ENCODE measurements at regions not wholly inside any gene's neighbourhood (a gene's known extent, or its start where the extent isn't known, plus 50 kb on each side); places are given as distances from the start of the nearest gene placed in this dataset.

- Histone ChIP-seq H4K20me1 (ENCODE audit: insufficient read depth) (no peaks in the 10 kb centered on the region; the same call in 1 of the 2 replicates), H3K79me2 (ENCODE audit: insufficient read depth, low read length) (no peaks in the 10 kb centered on the region), H3K4me3 (replicated peaks in 1 of 2; ENCODE audit: low read depth in 1 of 2, low read length in 2 of 2) (no peak overlapping the region), H3K36me3 (ENCODE audit: control insufficient read depth in 1 of 2, insufficient read depth in 2 of 2, low read length in 2 of 2) (no peaks in the 10 kb centered on the region), H3K4me2 (ENCODE audit: low read length) (no peak overlapping the region), H3K9me2 (ENCODE audit: insufficient read depth) (no peaks in the 10 kb centered on the region), H3K27ac (ENCODE audit: low read depth, low read length) (no peak overlapping the region), H3K27me3 (ENCODE audit: insufficient read depth, low read length) (peaks cover 32% of the 10 kb centered on the region), H3K9me3 (ENCODE audit: control insufficient read depth in 1 of 2, insufficient read depth in 1 of 2, low read depth in 1 of 2, low read length in 2 of 2) (no peaks in the 10 kb centered on the region), H2AFZ (ENCODE audit: low read depth, low read length, poor library complexity, severe bottlenecking) (no peak overlapping the region), H3K9ac (ENCODE audit: low read length) (no peak overlapping the region), H3K4me1 (ENCODE audit: control insufficient read depth in 1 of 2, insufficient read depth in 2 of 2, low read length in 2 of 2) (peaks cover 0 to 6% of the 10 kb centered on the region in 2 experiments; a peak in 2 of 4 replicates)
- intact Hi-C loops (cut with micrococcal nuclease), result no loop called here
- BruUV-seq (replicated peaks), result no TSS peak
- ATAC-seq (no peak), DNase-seq (ENCODE audit: low read depth, low spot score) (no peak)
- POLR2A ChIA-PET, result no interaction called here
- TF ChIP-seq ZFX (IDR thresholded peaks at IDR 0.05) (no peak), MAX (IDR thresholded peaks at IDR 0.05) (no peak), RAD21 (IDR thresholded peaks at IDR 0.05; ENCODE audit: low read depth) (no peak), POLR2A (IDR thresholded peaks at IDR 0.05; ENCODE audit: borderline replicate concordance, extremely low read depth, insufficient read depth, insufficient read length) (no peak), FOSL1 (IDR thresholded peaks at IDR 0.05; ENCODE audit: low read depth) (no peak), ELF1 (IDR thresholded peaks at IDR 0.05; ENCODE audit: borderline replicate concordance, low read depth) (no peak)
- RAD21 ChIA-PET (ENCODE audit: low non-redundant PET in 1 of 2, low total read pairs in 2 of 2, uncharacterized antibody in 2 of 2, unreplicated experiment in 2 of 2), result no interaction called here
- CTCF ChIA-PET, result no interaction called here
Measured at GRCh38 chr4:182185491-182185890, 57.7 kb upstream of the TENM3 start.

GRCh38 chr4:182187674-182188073, 55.5 kb upstream of the TENM3 start:
- Histone ChIP-seq H3K9me3 (ENCODE audit: control insufficient read depth in 1 of 2, insufficient read depth in 1 of 2, low read depth in 1 of 2, low read length in 2 of 2) (no peaks in the 10 kb centered on the region), H3K27ac (ENCODE audit: low read depth, low read length) (no peak overlapping the region), H3K9me2 (ENCODE audit: insufficient read depth) (no peaks in the 10 kb centered on the region), H4K20me1 (ENCODE audit: insufficient read depth) (no peaks in the 10 kb centered on the region; the same call in 1 of the 2 replicates), H3K4me3 (replicated peaks in 1 of 2; ENCODE audit: low read depth in 1 of 2, low read length in 2 of 2) (no peak overlapping the region), H3K4me2 (ENCODE audit: low read length) (no peak overlapping the region), H2AFZ (ENCODE audit: low read depth, low read length, poor library complexity, severe bottlenecking) (no peak overlapping the region), H3K79me2 (ENCODE audit: insufficient read depth, low read length) (no peaks in the 10 kb centered on the region), H3K27me3 (ENCODE audit: insufficient read depth, low read length) (peaks cover 22% of the 10 kb centered on the region), H3K4me1 (ENCODE audit: control insufficient read depth in 1 of 2, insufficient read depth in 2 of 2, low read length in 2 of 2) (peaks cover 0 to 6% of the 10 kb centered on the region in 2 experiments; a peak in 2 of 4 replicates), H3K36me3 (ENCODE audit: control insufficient read depth in 1 of 2, insufficient read depth in 2 of 2, low read length in 2 of 2) (no peaks in the 10 kb centered on the region), H3K9ac (ENCODE audit: low read length) (no peak overlapping the region)
- RAD21 ChIA-PET (ENCODE audit: low non-redundant PET in 1 of 2, low total read pairs in 2 of 2, uncharacterized antibody in 2 of 2, unreplicated experiment in 2 of 2), result no interaction called here
- intact Hi-C loops (cut with micrococcal nuclease), result no loop called here
- BruUV-seq (replicated peaks), result no TSS peak
- no peak for ATAC-seq
- DNase-seq (ENCODE audit: low read depth, low spot score), result no peak
- CTCF ChIA-PET, result no interaction called here
- POLR2A ChIA-PET, result no interaction called here
- TF ChIP-seq SP1 (IDR thresholded peaks at IDR 0.05; ENCODE audit: low read depth) (no peak), EZH2phosphoT487 (IDR thresholded peaks at IDR 0.05; ENCODE audit: borderline replicate concordance) (no peak), TCF7L2 (IDR thresholded peaks at IDR 0.05; ENCODE audit: borderline replicate concordance, extremely low read depth, insufficient read depth, insufficient read length) (no peak), ELF1 (IDR thresholded peaks at IDR 0.05; ENCODE audit: borderline replicate concordance, low read depth) (no peak), ZNF274 (IDR thresholded peaks at IDR 0.05; ENCODE audit: low read depth, low read length) (no peak), EZH2 (IDR thresholded peaks at IDR 0.05) (no peak), EGR1 (IDR thresholded peaks at IDR 0.05; ENCODE audit: low read depth) (no peak), CEBPB (IDR thresholded peaks at IDR 0.05; ENCODE audit: low read depth) (no peak), MAX (IDR thresholded peaks at IDR 0.05) (no peak), FOSL1 (IDR thresholded peaks at IDR 0.05; ENCODE audit: low read depth) (no peak), SRF (IDR thresholded peaks at IDR 0.05; ENCODE audit: low read depth) (no peak), POLR2AphosphoS5 (IDR thresholded peaks at IDR 0.05; ENCODE audit: low read depth, low read length) (no peak)
- TF ChIP-seq, protein P1, sequence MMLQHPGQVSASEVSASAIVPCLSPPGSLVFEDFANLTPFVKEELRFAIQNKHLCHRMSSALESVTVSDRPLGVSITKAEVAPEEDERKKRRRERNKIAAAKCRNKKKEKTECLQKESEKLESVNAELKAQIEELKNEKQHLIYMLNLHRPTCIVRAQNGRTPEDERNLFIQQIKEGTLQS (IDR thresholded peaks at IDR 0.05), result no peak
- TF ChIP-seq, protein P2, sequence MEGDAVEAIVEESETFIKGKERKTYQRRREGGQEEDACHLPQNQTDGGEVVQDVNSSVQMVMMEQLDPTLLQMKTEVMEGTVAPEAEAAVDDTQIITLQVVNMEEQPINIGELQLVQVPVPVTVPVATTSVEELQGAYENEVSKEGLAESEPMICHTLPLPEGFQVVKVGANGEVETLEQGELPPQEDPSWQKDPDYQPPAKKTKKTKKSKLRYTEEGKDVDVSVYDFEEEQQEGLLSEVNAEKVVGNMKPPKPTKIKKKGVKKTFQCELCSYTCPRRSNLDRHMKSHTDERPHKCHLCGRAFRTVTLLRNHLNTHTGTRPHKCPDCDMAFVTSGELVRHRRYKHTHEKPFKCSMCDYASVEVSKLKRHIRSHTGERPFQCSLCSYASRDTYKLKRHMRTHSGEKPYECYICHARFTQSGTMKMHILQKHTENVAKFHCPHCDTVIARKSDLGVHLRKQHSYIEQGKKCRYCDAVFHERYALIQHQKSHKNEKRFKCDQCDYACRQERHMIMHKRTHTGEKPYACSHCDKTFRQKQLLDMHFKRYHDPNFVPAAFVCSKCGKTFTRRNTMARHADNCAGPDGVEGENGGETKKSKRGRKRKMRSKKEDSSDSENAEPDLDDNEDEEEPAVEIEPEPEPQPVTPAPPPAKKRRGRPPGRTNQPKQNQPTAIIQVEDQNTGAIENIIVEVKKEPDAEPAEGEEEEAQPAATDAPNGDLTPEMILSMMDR (IDR thresholded peaks at IDR 0.05 in 2 of 3, conservative IDR thresholded peaks at IDR 0.05 in 1 of 3; ENCODE audit: borderline replicate concordance in 1 of 3, insufficient read depth in 1 of 3, low read depth in 2 of 3, low read length in 2 of 3), result no peak
- TF ChIP-seq, protein P3, sequence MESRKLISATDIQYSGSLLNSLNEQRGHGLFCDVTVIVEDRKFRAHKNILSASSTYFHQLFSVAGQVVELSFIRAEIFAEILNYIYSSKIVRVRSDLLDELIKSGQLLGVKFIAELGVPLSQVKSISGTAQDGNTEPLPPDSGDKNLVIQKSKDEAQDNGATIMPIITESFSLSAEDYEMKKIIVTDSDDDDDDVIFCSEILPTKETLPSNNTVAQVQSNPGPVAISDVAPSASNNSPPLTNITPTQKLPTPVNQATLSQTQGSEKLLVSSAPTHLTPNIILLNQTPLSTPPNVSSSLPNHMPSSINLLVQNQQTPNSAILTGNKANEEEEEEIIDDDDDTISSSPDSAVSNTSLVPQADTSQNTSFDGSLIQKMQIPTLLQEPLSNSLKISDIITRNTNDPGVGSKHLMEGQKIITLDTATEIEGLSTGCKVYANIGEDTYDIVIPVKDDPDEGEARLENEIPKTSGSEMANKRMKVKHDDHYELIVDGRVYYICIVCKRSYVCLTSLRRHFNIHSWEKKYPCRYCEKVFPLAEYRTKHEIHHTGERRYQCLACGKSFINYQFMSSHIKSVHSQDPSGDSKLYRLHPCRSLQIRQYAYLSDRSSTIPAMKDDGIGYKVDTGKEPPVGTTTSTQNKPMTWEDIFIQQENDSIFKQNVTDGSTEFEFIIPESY (IDR thresholded peaks at IDR 0.05; ENCODE audit: extremely low read depth, insufficient replicate concordance, low read length), result no peak

Data from HCT116 (cell line).